LNCaP clone FGC (cell line): ENCODE measurements at regions not wholly inside any gene's neighbourhood (a gene's known extent, or its start where the extent isn't known, plus 50 kb on each side); places are given as distances from the start of the nearest gene placed in this dataset.

ENCODE experiments used
- DNase-seq: peaks from one replicate; pipeline ENCODE4 v3.0.0-alpha.2; 2011; ENCODE audit warnings: low read depth
- H3K4me3 ChIP-seq: 2 replicates; pipeline ENCODE4 v1.5.1; 2011; ENCODE audit warnings: mild to moderate bottlenecking, low read depth, low read length, control low read depth
- CTCF ChIP-seq: IDR thresholded peaks from 2 replicates; pipeline ENCODE4 v1.5.1; 2012; ENCODE audit warnings: mild to moderate bottlenecking; ENCODE audit not compliant: control insufficient read depth, insufficient read depth; ENCODE audit errors: extremely low read depth

GRCh38 chrX:98605941-98606340 is 1722.2 kb downstream of the RPA4 start:
- TF ChIP-seq CTCF: no peak

GRCh38 chrX:98607739-98608138 is 1724.0 kb downstream of the RPA4 start:
- no peak for DNase-seq
- H3K4me3 ChIP-seq: no peak overlapping the region
- no peak for TF ChIP-seq CTCF

More at GRCh38 chrX:98605941-98606340, 1722.2 kb downstream of the RPA4 start:
- DNase-seq: no peak
- H3K4me3 ChIP-seq: no peak overlapping the region

GRCh38 chrX:98627645-98628044 is 1743.9 kb downstream of the RPA4 start:
- H3K4me3 ChIP-seq: no peak overlapping the region
- no peak for TF ChIP-seq CTCF
- no peak for DNase-seq

- H3K4me3 ChIP-seq: no peak overlapping the region
- no peak for DNase-seq
- TF ChIP-seq CTCF: no peak
Measured at GRCh38 chrX:98637451-98637850, 1753.7 kb downstream of the RPA4 start.

- TF ChIP-seq CTCF: no peak
- DNase-seq: no peak
- H3K4me3 ChIP-seq: no peak overlapping the region
Measured at GRCh38 chrX:98646351-98646750, 1762.6 kb downstream of the RPA4 start.

GRCh38 chrX:98654565-98654964 is 1755.5 kb downstream of the PCDH19 start:
- no peak for DNase-seq
- no peak for TF ChIP-seq CTCF
- H3K4me3 ChIP-seq: no peak overlapping the region
